EL (cell line): ENCODE measurements at regions not wholly inside any gene's neighbourhood (a gene's known extent, or its start where the extent isn't known, plus 50 kb on each side); places are given as distances from the start of the nearest gene placed in this dataset.
"Not testable (repeated sequence)": the region's sequence is repeated elsewhere in the genome, so short reads cannot be mapped to it uniquely, and the experiment has no call there.

ENCODE experiments used
- DNase-seq: peaks from one replicate; pipeline ENCODE4 v3.0.0-alpha.2; 2016

DNA sequence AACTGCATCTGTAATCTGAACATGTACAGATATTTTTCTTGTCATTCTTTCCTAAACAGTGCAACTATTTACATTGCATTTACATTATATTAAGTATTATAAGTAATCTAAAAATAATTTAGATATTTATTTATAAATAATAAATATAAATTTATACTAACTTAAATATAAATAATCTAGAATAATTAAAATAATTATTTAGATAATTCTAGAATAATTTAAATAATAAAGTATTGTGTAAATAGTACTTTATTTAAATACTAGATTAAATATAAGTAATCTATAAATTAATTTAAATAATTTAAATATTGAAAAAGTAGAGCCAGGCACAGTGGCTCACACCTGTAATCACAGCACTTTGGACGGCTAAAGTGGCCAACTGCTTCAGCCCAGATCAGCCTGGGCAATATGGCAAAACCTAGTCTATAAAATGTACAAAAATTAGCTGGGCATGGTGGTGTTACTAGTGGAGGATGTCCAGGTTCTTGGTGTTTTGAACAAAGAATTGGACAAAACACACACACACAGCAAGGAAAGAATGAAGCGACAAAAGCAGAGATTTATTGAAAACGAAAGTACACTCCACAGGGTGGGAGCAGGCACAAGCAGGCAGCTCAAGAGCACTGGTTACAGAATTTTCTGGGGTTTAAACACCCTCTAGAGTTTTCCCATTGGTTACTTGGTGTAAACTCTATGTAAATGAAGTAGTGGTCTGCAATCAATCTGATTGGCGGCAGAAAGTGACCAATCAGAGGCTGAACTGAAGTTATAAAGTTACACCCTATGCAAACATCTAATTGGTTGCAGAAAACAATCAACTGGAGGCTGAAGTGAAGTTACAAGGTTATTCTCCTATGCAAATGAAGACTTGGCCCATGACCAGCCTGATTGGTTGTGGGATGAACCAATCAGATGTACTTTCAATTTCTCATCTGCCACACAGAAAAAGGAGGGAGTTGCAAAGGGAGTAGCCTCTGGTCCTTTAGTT, 100.2 kb upstream of the SP4 start:
- peak; percentile 10 for DNase-seq

DNA sequence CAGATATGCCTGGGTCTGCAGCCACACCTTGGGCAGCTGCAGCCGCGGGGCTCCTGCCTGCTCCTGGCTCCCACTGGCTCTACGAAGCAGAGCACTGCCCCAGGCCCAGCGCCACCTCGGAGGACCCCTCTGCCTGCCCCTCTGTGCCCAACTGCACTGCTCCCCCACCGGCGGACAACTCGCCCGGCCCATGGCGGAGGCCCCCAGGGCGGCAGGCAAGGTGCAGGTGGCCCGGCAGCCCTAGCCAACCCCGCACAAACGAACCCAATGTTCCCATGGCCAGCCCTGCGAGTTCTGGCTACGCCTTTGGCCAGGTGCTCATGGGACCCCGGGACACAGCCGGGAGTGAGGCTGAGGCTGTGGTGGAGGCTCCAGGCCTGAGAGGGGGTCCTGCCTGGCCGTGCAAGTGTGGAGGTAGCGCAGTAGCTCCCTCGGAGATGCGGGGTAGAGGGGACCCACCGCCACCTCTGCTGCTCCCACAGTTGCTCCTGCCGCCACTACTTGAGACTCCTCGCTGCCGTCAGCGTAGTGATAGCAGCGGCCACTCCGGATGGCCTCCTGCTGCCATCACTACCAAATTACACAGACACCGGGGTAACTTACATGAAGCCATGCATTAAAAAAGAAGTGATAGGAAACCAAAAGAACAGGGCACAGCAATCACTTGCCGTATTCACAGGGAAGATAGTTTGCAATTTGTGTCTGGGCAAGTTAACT, 97.3 kb upstream of the SP4 start:
- no peak for DNase-seq

DNA sequence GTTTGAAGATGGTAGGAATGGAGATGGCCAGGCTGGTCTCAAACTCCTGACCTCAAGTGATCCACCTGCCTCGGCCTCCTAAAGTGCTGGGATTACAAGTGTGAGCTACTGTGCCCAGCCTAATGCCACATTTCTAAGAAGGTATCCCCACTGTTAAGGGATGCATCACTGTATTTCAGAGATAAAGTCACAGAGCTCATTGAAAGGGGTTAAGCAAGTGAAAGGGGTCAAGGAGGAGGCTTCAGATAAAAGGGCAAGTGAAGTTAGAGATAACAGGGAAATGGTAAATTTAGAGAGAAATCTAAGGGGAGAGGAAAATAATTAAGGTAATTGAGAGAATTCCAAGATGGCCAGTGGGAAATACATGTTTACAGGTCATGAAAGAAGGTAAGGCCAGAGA, 93.0 kb upstream of the SP4 start:
- DNase-seq, result no peak

DNA sequence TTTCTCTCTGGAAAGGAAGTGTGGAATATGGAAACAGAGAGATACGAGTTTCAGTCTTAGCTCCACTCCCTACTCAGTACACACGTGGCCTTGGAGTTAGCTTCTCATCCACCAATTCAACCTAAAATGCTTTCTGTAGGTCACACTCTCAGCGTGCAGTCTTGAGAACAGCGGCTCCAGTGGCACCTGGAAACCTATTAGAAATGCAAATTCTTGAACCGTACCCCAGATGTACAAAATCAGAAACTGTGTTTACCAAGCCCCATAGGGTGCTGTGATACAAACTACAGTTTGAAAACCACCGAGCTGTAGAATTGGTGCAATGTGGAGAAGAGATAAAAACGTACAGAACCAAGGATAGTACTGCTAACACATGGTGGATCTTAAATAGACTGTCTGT, 91.1 kb upstream of the SP4 start:
- no peak for DNase-seq

DNA sequence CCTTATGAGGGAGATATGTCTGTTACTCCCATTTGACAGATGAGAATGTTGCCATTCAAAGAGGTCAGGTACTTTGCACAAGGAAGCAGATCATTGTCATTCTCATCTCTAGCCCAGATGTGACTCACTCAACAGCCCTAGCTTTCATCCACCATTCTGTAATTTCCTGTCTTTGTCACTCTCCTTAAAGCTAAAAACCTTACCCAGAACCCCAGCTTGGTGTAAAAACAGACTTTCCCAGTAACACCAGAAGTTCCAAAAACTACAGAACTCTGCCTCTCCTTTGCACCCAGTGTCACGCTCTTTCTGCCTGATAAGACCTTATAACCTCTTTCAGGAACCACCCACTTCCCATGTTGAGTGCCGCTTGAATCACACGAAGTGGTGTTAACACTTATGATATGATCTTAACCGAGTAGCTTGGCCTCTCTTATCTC, 89.1 kb upstream of the SP4 start:
- DNase-seq, result no peak

DNA sequence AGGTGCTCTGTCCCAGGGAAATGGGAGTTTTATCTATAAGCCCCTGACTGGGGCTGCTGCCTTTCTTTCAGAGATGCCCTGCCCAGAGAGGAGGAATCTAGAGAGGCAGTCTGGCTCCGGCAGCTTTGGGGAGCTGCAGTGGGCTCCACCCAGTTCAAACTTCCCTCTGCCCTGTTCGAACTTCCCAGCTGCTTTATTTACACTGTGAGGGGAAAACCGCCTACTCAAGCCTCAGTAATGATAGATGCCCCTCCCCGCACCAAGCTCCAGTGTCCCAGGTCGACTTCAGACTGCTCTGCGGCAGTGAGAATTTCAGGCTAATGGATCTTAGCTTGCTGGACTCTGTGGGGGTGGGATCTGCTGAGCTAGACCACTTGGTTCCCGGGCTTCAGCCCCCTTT, 83.0 kb upstream of the SP4 start:
- DNase-seq, result not testable (repeated sequence)

DNA sequence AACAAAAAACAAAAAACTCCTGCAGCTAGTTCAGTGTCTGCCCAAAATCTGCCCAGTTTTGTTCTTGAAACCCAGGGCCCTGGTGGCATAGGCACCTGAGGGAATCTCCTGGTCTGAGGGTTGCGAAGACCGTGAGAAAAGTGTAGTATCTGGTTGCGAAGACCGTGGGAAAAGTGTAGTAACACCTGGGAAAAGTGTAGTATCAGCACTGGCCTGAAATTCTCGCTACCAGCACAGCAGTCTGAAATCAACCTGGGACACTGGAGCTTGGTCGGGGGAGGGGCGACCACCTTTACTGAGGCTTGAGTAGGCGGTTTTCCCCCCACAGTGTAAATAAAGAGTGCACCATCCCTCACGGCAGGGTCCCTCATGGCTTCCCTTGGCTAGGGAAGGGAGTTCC, 82.5 kb upstream of the SP4 start:
- no peak for DNase-seq

DNA sequence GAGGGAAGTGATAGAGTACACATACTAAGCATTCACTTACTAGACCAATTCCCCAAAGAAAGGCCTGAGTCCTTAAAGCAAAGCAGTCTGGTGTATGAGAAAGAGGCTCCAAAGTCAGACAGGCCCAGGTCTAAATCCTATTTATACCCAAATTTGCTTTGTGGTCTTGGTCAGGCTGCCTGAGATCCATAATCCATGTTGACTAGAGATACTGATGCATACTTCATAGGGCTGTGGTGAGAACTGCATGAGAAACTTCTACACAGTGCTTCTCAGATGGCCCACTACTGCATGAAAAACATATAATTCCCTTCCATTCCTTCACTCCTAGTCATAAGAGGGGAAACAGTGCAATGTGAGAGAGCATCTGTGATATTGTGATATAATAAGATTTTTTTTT, 81.6 kb upstream of the SP4 start:
- DNase-seq, result no peak

DNA sequence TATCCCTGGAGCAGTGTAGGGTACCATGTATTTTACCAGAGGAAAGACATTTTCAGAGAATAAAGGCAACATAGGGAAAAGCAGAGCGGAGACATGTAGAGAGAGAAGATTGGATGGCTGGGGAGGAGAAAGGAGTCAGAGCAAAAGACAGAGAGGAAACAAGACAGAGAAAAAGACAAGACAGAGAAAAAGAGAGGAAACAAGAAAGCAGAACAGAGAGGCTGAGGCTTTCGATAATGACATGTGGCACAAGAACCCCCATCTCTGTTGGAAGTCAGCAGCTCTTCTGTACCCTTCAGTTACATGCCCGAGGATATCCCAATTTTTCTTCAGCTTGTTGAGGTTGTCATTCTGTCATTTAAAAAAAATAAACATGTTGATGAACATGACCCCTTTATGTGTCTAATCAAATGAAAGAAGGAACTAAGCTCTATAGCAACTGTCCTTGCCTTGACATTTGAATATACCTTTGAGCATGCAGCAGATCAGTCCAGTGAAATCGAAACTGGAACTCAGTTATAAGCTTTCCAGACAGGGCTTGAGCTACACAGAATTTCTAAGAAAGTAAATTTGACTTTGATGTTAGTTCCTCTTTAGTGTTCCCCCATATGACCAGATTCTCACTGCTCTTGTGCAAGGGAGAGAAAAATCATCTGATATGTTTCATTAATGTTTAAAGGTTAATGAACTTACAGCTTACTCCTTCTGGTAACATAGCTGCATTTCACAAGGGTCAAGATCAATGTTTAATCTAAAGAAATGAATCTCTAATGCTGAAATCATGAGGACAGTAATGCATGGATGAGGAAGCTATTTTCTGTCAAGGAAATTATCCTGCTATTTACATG, 75.1 kb upstream of the SP4 start:
- DNase-seq, result no peak

DNA sequence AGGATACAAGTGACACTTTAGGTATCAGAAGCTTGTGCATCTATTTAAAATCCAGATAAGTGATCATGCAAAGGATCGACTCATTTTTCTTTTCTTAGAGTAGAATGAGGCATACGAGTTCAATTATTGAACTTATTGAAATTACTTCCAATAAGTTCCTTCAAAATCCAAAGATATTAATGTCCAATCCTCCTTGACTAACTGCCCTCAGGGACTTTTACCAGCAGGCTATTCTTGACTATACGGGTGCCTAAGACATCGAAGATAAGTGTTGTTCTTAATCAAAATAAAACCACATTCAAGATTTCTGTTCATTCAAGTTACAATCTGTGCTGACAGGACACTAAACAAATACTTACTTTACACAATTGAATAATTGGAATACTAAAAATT, 74.5 kb upstream of the SP4 start:
- no peak for DNase-seq

DNA sequence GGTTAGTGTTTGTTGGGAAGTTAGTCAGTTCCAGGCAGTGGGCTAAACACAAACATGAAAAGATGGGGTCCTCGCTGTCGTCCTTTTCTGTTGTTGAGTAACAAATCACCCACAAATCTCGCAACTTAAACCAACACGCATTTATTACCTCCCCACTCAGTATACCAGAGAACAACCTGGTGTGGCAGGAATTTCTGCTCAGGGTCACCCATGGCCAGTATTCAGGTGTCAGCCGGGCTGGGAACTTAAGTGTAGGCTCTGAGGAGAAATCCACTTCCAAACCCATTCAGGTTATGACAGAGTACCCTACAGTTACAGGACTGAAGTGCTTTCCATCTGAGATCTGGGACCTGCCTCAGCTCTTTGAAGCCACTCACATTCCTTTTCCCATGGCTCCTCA, 73.6 kb upstream of the SP4 start:
- no peak for DNase-seq

DNA sequence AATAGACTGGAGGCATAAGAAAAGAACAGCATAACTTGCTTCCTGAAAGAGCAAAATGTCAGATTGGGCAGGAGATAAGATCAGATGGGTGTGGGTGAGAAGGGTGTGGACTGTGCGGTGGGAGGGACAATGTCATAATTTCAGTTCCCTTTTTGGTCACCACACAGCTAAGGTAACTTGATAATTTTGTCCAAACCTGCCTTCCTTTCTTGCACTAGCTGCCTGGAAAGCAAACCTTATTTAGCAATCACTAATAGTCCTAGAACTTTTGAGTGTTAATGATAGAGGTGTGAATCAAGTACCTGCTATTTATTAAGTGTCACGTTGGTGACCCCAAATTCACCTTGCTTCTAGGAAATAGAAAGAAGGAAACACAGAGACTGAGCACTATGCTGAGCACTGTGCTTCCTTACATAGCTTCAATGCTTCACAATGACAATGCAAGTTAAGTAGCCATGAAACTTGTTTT, 72.4 kb upstream of the SP4 start:
- no peak for DNase-seq

DNA sequence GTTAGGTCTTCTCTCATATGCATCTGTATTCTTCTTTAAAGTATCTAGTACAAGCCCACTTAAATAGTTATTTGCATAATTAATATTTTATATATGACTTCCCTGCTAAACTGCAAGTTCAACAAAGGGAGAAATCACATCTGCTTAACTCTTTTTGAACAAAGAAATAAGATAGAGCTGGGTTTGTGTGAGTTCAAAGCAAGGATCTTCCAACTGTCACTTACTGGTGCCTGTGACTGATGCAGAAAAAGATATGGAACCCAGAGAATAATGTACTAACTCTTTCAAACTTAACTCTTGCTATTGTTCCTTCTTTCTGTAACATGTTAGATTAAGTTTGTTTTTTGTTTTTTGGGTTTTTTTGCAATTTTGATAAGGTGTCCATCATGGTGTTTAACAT, 71.3 kb upstream of the SP4 start:
- DNase-seq, result no peak

DNA sequence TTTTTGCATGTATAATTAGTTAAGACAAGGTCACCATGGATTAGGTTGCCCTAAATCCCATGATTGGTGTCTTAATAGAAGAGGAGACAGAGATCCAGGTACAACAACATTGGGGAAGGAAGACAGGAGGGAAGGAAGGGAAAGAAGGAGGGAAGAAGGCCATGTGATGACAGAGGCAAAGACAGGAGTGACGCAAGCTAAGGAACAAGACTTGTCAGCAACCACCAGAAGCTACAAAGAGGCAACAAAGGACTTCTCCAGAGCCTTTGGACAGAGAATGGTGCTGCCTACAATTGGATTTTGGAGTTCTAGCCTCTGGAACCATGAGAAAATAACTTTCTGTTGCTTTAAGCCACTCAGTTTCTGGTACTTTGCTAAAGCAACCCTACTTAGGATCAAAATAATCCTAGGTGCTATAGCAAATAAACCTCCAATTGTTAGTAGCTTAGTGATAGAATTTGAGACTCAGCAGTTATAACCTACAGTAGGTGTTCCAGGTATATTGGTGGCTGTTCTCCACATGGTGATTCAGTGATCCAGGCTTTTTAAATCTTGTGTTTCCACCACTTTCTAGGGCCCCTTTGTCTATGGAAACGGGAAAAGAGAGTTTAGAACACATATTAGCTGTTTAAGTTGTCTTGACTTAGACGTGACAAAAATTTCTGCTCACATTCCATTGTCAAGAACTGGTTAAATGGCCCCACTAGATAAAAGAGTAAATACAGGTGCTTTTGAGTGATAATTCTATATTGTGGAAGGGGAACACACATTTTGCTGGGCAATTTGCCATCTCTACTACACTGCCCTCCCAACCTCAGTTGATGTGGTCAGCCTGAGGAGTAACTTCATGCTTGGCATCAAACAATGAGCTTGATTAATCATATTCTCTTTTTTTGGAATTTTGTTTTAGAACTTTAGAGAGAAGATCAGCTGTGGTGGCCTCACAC, 70.5 kb upstream of the SP4 start:
- DNase-seq, result no peak

DNA sequence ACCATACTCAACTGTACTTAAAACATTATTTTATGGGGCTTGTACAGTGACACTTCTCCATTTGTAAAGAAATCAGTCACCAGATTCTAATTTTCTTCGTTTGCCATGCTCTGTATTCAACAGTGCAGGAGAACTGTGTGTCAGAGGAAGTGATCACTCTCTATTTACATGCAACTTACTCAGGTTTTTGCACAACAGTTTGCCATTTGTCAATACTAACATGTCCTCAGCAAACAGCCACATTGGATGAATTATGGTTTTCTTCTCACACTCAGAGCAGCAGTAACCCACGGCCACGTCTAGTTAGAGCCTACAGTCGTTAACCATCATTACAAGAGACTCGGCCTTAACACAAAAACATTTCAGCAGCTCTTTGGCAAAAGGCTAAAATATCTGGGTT, 69.2 kb upstream of the SP4 start:
- no peak for DNase-seq

DNA sequence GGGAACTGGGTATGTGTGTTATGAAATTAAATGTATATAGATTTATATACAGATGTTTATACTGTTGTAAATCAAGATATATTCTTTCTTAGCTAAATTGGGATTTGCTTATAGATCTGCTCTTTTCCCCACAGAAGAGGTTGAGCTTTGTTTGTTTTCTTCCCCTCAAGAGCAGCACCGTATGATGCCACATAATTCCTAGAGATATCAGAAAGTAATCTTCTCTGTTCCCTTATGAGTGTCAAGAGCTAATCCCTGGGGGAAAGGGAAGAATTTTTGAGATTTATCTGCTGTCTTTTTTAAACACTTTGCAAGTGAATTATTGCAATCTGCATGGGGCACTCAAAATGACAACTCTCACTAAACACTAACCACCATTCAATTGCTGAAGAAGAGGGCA, 68.7 kb upstream of the SP4 start:
- no peak for DNase-seq

DNA sequence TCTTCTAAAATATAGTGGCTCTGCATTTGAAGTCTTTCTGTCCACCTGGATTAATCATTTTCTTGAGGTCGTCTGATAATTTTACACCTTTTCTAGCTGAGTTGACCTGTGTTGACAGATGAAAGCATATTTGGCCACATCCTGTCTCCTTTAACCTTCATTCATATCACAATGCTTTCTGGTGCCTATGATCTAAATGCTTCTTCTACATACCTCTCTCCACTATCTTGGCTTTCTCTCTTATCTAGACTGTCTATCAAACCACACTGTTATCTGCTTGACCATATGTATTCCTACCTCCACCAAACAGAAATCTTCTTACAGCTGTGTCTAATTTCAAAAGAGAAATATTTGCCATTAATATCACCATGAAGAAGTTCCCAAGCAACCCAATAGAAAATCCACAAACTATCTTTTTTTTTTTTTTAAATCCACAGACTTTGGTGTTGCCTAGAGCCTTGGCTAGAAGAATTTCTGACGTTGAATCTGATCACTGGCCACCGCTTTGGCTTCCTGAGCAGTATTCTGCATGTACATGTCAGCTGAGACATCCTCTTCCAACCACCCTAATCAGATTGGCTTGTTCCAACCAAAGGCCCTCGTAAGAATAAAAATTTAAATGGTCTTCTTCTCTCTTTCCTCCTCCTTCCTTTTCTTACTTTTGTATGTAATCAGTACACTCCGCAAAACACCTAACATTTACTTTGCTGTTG, 66.3 kb upstream of the SP4 start:
- no peak for DNase-seq

DNA sequence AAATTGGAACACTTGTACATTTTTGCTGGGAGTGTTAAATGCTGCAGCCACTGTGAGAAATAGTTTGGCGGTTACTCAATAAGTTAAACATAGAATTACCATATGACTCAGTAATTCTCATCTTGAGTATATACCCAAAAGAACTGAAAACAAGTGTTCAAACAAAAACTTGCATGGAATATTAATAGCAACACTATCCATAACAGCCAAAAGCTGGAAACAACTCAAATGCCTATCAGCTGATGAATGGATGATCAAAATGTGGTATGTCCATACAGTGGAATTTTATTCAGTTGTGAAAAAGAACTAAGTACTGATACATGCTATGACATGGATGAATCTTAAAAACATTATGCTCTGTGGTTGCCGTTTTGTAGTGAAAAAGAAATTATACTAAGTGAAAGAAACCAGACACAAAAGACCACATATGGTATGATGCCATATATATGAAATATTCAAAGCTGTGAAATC, 63.0 kb upstream of the SP4 start:
- DNase-seq, result peak; percentile 14

DNA sequence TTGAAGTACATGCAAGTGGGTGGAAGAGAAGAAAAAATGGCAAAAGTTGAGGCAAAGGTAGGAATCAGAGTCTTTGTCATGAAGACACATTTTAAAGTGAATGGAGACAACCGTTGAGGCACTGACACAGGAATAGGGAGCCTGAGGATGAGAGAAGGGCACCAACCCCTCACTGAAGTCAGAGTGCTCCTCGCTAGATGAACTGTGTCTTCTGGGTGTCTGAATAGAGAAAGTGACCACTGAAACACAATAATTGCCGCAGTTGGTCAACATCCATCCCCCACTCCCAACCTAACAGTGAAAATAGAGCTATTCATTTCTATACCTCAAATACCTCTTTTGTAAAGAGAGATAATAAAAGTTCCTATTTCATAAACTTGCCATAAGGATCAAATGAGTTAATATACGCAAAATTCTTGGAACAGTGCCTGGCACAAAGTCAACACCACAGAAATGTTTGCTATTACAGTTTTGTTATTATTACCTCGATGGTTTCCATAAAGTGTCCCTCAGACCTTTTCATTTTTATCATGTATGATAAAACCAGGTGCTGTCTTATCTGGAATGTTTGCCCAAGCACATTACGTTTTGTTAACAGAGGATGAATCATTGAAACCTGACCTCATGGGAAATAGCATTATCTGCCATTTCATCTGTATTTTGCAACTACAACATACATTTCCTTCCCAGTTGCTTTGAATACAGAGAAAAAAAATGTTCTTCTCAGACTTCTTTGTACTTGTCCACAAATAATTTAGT, 61.8 kb upstream of the SP4 start:
- peak; percentile 23 for DNase-seq

DNA sequence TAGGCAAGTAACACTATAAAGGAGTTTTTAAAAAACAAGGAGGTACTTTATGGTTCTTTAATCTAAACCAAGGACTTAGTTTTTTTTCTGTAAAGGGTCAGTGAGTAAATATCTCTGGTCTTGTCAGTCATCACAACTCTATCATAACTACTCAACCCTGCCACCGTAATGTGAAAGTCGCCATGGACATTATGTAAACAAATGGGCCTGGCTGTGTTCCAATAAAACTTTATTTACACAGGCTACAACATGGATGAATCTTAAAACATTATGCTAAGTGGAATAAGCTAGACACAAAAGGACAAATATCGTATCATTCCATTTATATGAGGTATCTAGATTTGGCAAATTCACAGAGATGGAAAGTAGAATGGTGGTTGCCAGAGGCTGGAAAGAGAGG, 60.8 kb upstream of the SP4 start:
- no peak for DNase-seq
